Ishikawa (cell line): ENCODE measurements at regions not wholly inside any gene's neighbourhood (a gene's known extent, or its start where the extent isn't known, plus 50 kb on each side); places are given as distances from the start of the nearest gene placed in this dataset.
A peak's percentile ranks its signal among the peaks of the same experiment; 100 is the strongest.

Experiments
- CEBPB ChIP-seq: IDR thresholded peaks from 2 replicates; pipeline ENCODE4 v1.6.1; 2012
- CREB1 ChIP-seq: IDR thresholded peaks from 2 replicates; pipeline ENCODE4 v1.6.1; 2012; ENCODE audit warnings: low read depth
- EP300 ChIP-seq: IDR thresholded peaks from 2 replicates; pipeline ENCODE4 v1.6.1; 2012; ENCODE audit warnings: borderline replicate concordance
- RAD21 ChIP-seq: IDR thresholded peaks from 2 replicates; pipeline ENCODE4 v1.6.1; 2012; ENCODE audit warnings: low read depth
- REST ChIP-seq: IDR thresholded peaks from 2 replicates; pipeline ENCODE4 v1.6.1; 2012; ENCODE audit warnings: low read depth, mild to moderate bottlenecking
- TAF1 ChIP-seq: IDR thresholded peaks from 2 replicates; pipeline ENCODE4 v1.6.1; 2012; ENCODE audit warnings: low read depth, mild to moderate bottlenecking
- TEAD4 ChIP-seq: IDR thresholded peaks from 2 replicates; pipeline ENCODE4 v1.6.1; 2012
- USF1 ChIP-seq: IDR thresholded peaks from 2 replicates; pipeline ENCODE4 v1.6.1; 2012
- YY1 ChIP-seq: IDR thresholded peaks from 2 replicates; pipeline ENCODE4 v1.6.1; 2012; ENCODE audit warnings: low read depth
- ZBTB7A ChIP-seq: IDR thresholded peaks from 2 replicates; pipeline ENCODE4 v1.6.1; 2012; ENCODE audit warnings: low read depth
- TF ChIP-seq, protein P1 (sequence below): IDR thresholded peaks from 2 replicates; pipeline ENCODE4 v1.6.1; 2012

DNA sequence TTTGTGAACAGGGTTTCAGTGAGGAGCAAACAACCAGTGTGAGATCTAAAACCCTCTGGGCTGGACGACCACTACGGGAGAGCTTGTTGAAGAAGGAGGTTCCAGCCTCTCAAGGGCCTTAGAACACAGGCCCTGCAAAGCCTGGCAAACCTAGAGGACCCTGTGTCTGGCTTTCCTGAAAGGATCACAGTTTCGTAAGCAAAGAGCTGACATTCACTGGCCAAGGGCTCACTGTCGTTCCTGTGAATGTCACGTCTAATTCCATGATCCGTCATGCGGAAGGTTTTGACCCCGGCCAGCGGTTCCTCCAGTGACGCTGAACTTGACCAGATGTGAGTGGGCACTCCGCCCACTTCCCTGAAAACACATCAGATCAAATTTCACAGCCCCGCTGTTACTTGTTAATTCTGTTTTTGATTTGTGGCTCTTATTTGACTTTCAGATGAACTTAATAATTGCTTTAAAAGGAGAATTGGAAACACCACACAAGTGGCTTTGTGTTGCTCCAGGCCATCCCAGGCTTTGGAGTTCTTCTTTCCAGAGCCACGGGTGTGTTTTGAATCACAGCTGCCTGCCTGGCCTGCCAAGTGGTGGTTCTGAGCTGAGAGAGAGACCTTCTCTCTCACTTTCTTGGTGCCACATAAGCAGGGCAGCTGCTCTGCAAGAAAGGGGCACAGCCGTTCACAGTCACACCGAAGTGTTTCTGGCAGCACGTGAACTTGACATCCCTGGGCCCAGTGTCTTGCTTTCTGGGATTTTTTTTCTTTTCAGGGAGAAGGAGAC lies 308.4 kb downstream of the NDUFA10 start:
- no peak for TF ChIP-seq RAD21
- 0 out of 2 replicates have a peak, but pooled peaks have one; percentile 28 for TF ChIP-seq EP300
- no peak for TF ChIP-seq REST
- no peak for TF ChIP-seq USF1
- no peak for TF ChIP-seq TAF1
- no peak; the same call in 1 of the 2 replicates for TF ChIP-seq TEAD4
- TF ChIP-seq CEBPB: no peak
- no peak for TF ChIP-seq YY1
- no peak for TF ChIP-seq ZBTB7A
- TF ChIP-seq, protein P1, sequence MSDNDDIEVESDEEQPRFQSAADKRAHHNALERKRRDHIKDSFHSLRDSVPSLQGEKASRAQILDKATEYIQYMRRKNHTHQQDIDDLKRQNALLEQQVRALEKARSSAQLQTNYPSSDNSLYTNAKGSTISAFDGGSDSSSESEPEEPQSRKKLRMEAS: no peak
- no peak for TF ChIP-seq CREB1
